Peyer's patch (tissue), 4 donors: ENCODE measurements at regions not wholly inside any gene's neighbourhood (a gene's known extent, or its start where the extent isn't known, plus 50 kb on each side); places are given as distances from the start of the nearest gene placed in this dataset.

Experiments
- DNase-seq, 3 donors: peaks; one replicate each; pipeline ENCODE4 v3.0.0-alpha.2; 2017 to 2019
- H3K27ac ChIP-seq, 4 donors: fragments of 200-600 bp; sonication (generic); one replicate each; pipeline ENCODE4 v1.5.1; 2016 to 2019
- H3K27me3 ChIP-seq, 2 donors: fragments of 200-600 bp; sonication (generic); one replicate each; pipeline ENCODE4 v1.5.1; 2019
- H3K36me3 ChIP-seq, 3 donors: fragments of 200-600 bp; sonication (generic); one replicate each; pipeline ENCODE4 v1.5.1; 2016 to 2019
- H3K4me1 ChIP-seq, 4 donors: fragments of 200-600 bp; sonication (generic); one replicate each; pipeline ENCODE4 v1.5.1; 2016 to 2019
- H3K4me3 ChIP-seq, 4 donors: fragments of 200-600 bp; sonication (generic); 1 replicate in 3 of 4; 2 replicates in 1 of 4; pipeline ENCODE4 v1.5.1; 2016 to 2019; ENCODE audit warnings: mild to moderate bottlenecking in 1 of 4
- H3K9me3 ChIP-seq, 4 donors: fragments of 200-600 bp; sonication (generic); one replicate each; pipeline ENCODE4 v1.5.1; 2016 to 2019; ENCODE audit warnings: mild to moderate bottlenecking in 1 of 4
- POLR2A ChIP-seq, 2 donors: fragments of 450-650 bp; IDR thresholded peaks; one replicate each; pipeline ENCODE4 v1.5.1; 2017; ENCODE audit warnings: antibody characterized with exemption in 2 of 2, mild to moderate bottlenecking in 2 of 2, moderate library complexity in 2 of 2
- TF ChIP-seq, protein P1 (sequence below), 6 experiments: fragments of 450-650 bp in 4 of 6; fragments of 200-600 bp in 2 of 6; sonication (generic) in 1 of 6; IDR thresholded peaks; one replicate each; pipeline ENCODE4 v1.5.1; 2017 to 2019; ENCODE audit warnings: antibody characterized with exemption in 6 of 6, mild to moderate bottlenecking in 3 of 6, moderate library complexity in 1 of 6

DNA sequence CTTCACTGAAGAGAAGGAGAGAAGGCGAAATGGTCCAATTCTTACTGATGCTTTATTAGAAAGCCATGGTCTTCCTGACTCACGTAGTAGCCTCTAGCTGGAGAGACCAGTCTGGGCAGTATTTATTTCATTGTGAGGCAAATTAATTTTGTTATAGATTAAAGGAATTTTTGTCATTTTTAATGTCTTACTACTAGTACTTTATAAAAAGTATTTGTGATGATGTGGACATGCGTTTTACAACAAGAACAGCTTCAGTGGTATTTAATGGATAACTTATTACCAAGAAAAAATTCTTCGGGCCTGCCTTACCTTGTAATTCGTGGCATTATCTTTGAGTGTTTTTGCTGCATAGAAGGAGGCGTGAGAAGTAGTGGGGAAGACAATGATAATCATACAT is 339.4 kb upstream of the SHH start:
- Histone ChIP-seq H3K27ac (no peak overlapping the region), H3K4me3 (no peak overlapping the region), H3K4me1 (no peaks in the 10 kb centered on the region), H3K27me3 (no peaks in the 10 kb centered on the region), H3K36me3 (no peaks in the 10 kb centered on the region), H3K9me3 (no peaks in the 10 kb centered on the region)
- TF ChIP-seq POLR2A (IDR thresholded peaks at IDR 0.05) = no peak
- TF ChIP-seq, protein P1, sequence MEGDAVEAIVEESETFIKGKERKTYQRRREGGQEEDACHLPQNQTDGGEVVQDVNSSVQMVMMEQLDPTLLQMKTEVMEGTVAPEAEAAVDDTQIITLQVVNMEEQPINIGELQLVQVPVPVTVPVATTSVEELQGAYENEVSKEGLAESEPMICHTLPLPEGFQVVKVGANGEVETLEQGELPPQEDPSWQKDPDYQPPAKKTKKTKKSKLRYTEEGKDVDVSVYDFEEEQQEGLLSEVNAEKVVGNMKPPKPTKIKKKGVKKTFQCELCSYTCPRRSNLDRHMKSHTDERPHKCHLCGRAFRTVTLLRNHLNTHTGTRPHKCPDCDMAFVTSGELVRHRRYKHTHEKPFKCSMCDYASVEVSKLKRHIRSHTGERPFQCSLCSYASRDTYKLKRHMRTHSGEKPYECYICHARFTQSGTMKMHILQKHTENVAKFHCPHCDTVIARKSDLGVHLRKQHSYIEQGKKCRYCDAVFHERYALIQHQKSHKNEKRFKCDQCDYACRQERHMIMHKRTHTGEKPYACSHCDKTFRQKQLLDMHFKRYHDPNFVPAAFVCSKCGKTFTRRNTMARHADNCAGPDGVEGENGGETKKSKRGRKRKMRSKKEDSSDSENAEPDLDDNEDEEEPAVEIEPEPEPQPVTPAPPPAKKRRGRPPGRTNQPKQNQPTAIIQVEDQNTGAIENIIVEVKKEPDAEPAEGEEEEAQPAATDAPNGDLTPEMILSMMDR (IDR thresholded peaks at IDR 0.05) = no peak
- DNase-seq = no peak

DNA sequence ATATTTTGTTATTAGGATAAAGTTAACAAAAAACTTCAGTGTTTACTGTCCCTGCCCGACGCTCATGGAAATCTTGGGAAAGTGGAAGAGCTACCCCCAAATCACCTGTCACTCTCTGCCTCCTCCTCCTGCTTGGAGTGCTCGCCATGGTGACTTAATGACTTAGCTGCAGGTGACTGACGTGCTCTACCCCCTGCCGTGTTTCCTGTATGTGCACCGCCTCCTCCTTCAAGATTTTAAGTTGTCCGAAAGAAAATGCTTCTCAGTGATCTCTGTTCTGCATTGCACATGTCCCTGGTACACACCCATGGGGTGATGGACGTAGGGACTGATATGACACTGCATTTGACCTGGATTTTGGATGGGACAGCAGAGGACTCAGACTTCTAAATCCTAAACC is 338.8 kb upstream of the SHH start:
- Histone ChIP-seq H3K36me3 (no peaks in the 10 kb centered on the region), H3K4me1 (no peaks in the 10 kb centered on the region), H3K9me3 (no peaks in the 10 kb centered on the region), H3K27me3 (no peaks in the 10 kb centered on the region), H3K27ac (no peak overlapping the region), H3K4me3 (no peak overlapping the region)
- TF ChIP-seq, protein P1 (IDR thresholded peaks at IDR 0.05) = no peak
- no peak for TF ChIP-seq POLR2A (IDR thresholded peaks at IDR 0.05)
- DNase-seq = no peak

- Histone ChIP-seq H3K4me1 (no peaks in the 10 kb centered on the region), H3K27me3 (no peaks in the 10 kb centered on the region), H3K9me3 (no peaks in the 10 kb centered on the region), H3K36me3 (no peaks in the 10 kb centered on the region), H3K27ac (no peak overlapping the region), H3K4me3 (no peak overlapping the region)
- TF ChIP-seq, protein P1 (IDR thresholded peaks at IDR 0.05) = no peak
- no peak for TF ChIP-seq POLR2A (IDR thresholded peaks at IDR 0.05)
- DNase-seq = no peak
Observed at GRCh38 chr7:156148995-156149394, 336.7 kb upstream of the SHH start.

DNA sequence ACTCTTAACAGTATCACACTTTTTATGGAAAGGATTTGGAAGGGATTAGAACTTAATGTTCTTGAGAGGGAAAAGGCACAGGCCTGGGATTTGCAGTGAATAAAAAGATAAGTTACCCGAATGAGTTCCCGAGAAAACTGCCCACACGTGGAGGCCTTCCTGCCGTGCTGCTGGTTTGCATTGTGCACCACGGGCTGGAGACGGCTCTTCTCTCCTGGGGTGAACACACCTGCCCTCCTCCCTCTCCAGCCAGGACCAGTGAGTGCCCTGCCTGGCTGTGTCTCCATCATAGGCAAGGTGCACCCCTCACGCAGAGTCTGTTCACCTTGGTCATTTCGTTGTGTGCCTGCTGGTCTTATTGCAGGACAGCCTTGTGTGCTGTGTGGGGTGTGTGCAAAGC is 336.3 kb upstream of the SHH start:
- H3K27me3 ChIP-seq = no peaks in the 10 kb centered on the region
- H3K27ac ChIP-seq = no peak overlapping the region
- H3K4me1 ChIP-seq = no peaks in the 10 kb centered on the region
- H3K4me3 ChIP-seq = no peak overlapping the region
- TF ChIP-seq, protein P1 (IDR thresholded peaks at IDR 0.05) = no peak
- TF ChIP-seq POLR2A (IDR thresholded peaks at IDR 0.05) = no peak
- H3K9me3 ChIP-seq = no peaks in the 10 kb centered on the region
- no peak for DNase-seq
- H3K36me3 ChIP-seq = no peaks in the 10 kb centered on the region

- TF ChIP-seq POLR2A (IDR thresholded peaks at IDR 0.05) = no peak
- TF ChIP-seq, protein P1 (IDR thresholded peaks at IDR 0.05) = no peak
- no peaks in the 10 kb centered on the region for H3K4me1 ChIP-seq
- H3K36me3 ChIP-seq = no peaks in the 10 kb centered on the region
- H3K4me3 ChIP-seq = no peak overlapping the region
- H3K9me3 ChIP-seq = no peaks in the 10 kb centered on the region
- H3K27me3 ChIP-seq = no peaks in the 10 kb centered on the region
- no peak for DNase-seq
- no peak overlapping the region for H3K27ac ChIP-seq
Observed at GRCh38 chr7:156147756-156148504, 335.7 kb upstream of the SHH start.
